OCI-LY3 (cell line): ENCODE measurements at regions not wholly inside any gene's neighbourhood (a gene's known extent, or its start where the extent isn't known, plus 50 kb on each side); places are given as distances from the start of the nearest gene placed in this dataset.

ENCODE experiments used
- EZH2phosphoT487 ChIP-seq: fragments of 200-600 bp; shearing (Covaris generic); IDR thresholded peaks from 2 replicates; pipeline ENCODE4 v1.6.1; 2018; ENCODE audit warnings: antibody characterized with exemption, mixed run types, low read depth
- TF ChIP-seq, protein P1 (sequence below): fragments of 200-600, 300-600 bp; sonication (generic); IDR thresholded peaks from 2 replicates; pipeline ENCODE4 v1.5.1; 2014; ENCODE audit warnings: antibody characterized with exemption, low read length, low read depth

DNA sequence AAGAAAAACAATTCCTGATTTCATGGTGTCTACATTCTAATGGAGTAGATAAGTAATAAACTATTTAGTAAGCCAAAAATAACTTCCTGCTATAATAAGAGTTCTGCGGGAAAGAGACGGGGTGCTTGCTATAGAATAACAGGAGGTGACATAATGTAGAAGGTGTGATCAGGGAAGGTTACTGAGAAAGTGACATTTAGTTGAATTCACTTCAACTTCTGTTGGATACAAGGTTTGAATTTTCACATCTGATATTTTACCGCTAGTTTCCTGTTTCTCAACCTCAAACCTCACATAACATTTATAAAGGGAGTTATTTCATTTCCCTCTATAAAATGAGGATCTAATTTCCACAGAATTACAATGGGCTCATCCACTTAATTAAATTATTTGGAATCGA is 102.3 kb upstream of the GBE1 start:
- TF ChIP-seq, protein P1, sequence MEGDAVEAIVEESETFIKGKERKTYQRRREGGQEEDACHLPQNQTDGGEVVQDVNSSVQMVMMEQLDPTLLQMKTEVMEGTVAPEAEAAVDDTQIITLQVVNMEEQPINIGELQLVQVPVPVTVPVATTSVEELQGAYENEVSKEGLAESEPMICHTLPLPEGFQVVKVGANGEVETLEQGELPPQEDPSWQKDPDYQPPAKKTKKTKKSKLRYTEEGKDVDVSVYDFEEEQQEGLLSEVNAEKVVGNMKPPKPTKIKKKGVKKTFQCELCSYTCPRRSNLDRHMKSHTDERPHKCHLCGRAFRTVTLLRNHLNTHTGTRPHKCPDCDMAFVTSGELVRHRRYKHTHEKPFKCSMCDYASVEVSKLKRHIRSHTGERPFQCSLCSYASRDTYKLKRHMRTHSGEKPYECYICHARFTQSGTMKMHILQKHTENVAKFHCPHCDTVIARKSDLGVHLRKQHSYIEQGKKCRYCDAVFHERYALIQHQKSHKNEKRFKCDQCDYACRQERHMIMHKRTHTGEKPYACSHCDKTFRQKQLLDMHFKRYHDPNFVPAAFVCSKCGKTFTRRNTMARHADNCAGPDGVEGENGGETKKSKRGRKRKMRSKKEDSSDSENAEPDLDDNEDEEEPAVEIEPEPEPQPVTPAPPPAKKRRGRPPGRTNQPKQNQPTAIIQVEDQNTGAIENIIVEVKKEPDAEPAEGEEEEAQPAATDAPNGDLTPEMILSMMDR = no peak
- TF ChIP-seq EZH2phosphoT487 = no peak
